GM21390 (cell line): ENCODE measurements at regions not wholly inside any gene's neighbourhood (a gene's known extent, or its start where the extent isn't known, plus 50 kb on each side); places are given as distances from the start of the nearest gene placed in this dataset.
"Not testable (repeated sequence)": the region's sequence is repeated elsewhere in the genome, so short reads cannot be mapped to it uniquely, and the experiment has no call there.

ENCODE experiments used
- ATAC-seq: cut with Tn5 transposase; IDR thresholded peaks from one replicate; pipeline ENCODE4 v1.9.1; 2021; ENCODE audit not compliant: unreplicated experiment

- ATAC-seq, result no peak
Observed at GRCh38 chr18:28767727-28768211, 590.8 kb upstream of the CDH2 start.

GRCh38 chr18:28767201-28767600, 590.3 kb upstream of the CDH2 start:
- no peak for ATAC-seq

GRCh38 chr18:28766721-28767120, 589.8 kb upstream of the CDH2 start:
- ATAC-seq, result no peak

GRCh38 chr18:28766027-28766426, 589.1 kb upstream of the CDH2 start:
- ATAC-seq, result no peak

- ATAC-seq, result no peak
Observed at GRCh38 chr18:28760299-28760698, 583.4 kb upstream of the CDH2 start.

- ATAC-seq, result no peak
Observed at GRCh38 chr18:28757466-28758008, 580.6 kb upstream of the CDH2 start.

- no peak for ATAC-seq
Observed at GRCh38 chr18:28743115-28743514, 566.2 kb upstream of the CDH2 start.

- ATAC-seq, result no peak
Observed at GRCh38 chr18:28740575-28740974, 563.6 kb upstream of the CDH2 start.

GRCh38 chr18:28736951-28737350, 560.0 kb upstream of the CDH2 start:
- no peak for ATAC-seq

GRCh38 chr18:28736223-28736622, 559.3 kb upstream of the CDH2 start:
- ATAC-seq, result no peak

- ATAC-seq, result no peak
Observed at GRCh38 chr18:28735731-28736130, 558.8 kb upstream of the CDH2 start.

- ATAC-seq, result no peak
Observed at GRCh38 chr18:28729321-28729720, 552.4 kb upstream of the CDH2 start.

GRCh38 chr18:28728891-28729290, 552.0 kb upstream of the CDH2 start:
- ATAC-seq, result no peak

GRCh38 chr18:28727189-28727588, 550.3 kb upstream of the CDH2 start:
- not testable (repeated sequence) for ATAC-seq

GRCh38 chr18:28725876-28726275, 548.9 kb upstream of the CDH2 start:
- no peak for ATAC-seq

- no peak for ATAC-seq
Observed at GRCh38 chr18:28723506-28723905, 546.6 kb upstream of the CDH2 start.

- no peak for ATAC-seq
Observed at GRCh38 chr18:28718696-28719095, 541.8 kb upstream of the CDH2 start.

GRCh38 chr18:28716338-28716737, 539.4 kb upstream of the CDH2 start:
- no peak for ATAC-seq

GRCh38 chr18:28715206-28715605, 538.3 kb upstream of the CDH2 start:
- ATAC-seq, result no peak

GRCh38 chr18:28714498-28714897, 537.6 kb upstream of the CDH2 start:
- no peak for ATAC-seq

- ATAC-seq, result no peak
Observed at GRCh38 chr18:28712796-28713425, 536.0 kb upstream of the CDH2 start.

GRCh38 chr18:28712172-28712571, 535.2 kb upstream of the CDH2 start:
- ATAC-seq, result no peak

GRCh38 chr18:28711096-28711495, 534.2 kb upstream of the CDH2 start:
- ATAC-seq, result no peak
